T-helper 22 cell (primary cell): ENCODE measurements at regions not wholly inside any gene's neighbourhood (a gene's known extent, or its start where the extent isn't known, plus 50 kb on each side); places are given as distances from the start of the nearest gene placed in this dataset.

ENCODE experiments used
- DNase-seq: peaks from one replicate; pipeline ENCODE4 v3.0.0-alpha.2; 2020; ENCODE audit warnings: low read depth

DNA sequence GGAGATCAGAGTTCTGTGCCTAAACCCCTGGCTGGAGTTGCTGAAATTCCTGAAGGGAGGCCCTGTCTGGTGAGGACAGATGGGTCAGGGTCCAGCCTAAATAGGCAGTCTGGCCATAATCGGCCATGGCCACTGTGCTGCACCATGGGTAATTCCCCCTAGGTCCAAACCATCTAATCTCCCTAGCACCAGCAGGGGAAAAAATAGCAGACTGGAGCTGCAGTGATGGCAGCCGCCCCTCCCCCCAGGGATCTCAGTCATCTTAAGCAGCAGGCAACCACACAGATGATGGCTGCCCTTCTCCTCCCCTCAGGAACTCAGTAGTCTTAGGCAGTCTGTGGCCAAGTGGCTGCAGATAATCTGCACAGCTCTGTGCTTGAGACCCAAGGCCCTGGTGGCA, 68.4 kb upstream of the CD96 start:
- DNase-seq, result no peak

GRCh38 chr3:111476701-111477100, 65.3 kb upstream of the CD96 start:
- DNase-seq, result no peak

- no peak for DNase-seq
Observed at GRCh38 chr3:111480091-111480490, 61.9 kb upstream of the CD96 start.

GRCh38 chr3:111481551-111481950, 60.4 kb upstream of the CD96 start:
- DNase-seq, result no peak

GRCh38 chr3:111482574-111482973, 59.4 kb upstream of the CD96 start:
- DNase-seq, result no peak

- no peak for DNase-seq
Observed at GRCh38 chr3:111485086-111485485, 56.9 kb upstream of the CD96 start.
